NCI-H82 (cell line): ENCODE measurements at regions not wholly inside any gene's neighbourhood (a gene's known extent, or its start where the extent isn't known, plus 50 kb on each side); places are given as distances from the start of the nearest gene placed in this dataset.

Experiments used
- DNase-seq: peaks from one replicate; lab custom pipeline; 2025; lab: John Stamatoyannopoulos, UW

GRCh38 chr11:98836156-98836555 is 184.6 kb upstream of the CNTN5 start:
- DNase-seq = no peak

GRCh38 chr11:98842187-98842586 is 178.6 kb upstream of the CNTN5 start:
- DNase-seq = no peak

- no peak for DNase-seq
Observed at GRCh38 chr11:98862169-98862568, 158.6 kb upstream of the CNTN5 start.

GRCh38 chr11:98871690-98872089 is 149.1 kb upstream of the CNTN5 start:
- no peak for DNase-seq

- no peak for DNase-seq
Observed at GRCh38 chr11:98874050-98874449, 146.7 kb upstream of the CNTN5 start.

GRCh38 chr11:98895936-98896335 is 124.8 kb upstream of the CNTN5 start:
- no peak for DNase-seq

GRCh38 chr11:98940913-98941312 is 79.8 kb upstream of the CNTN5 start:
- peak; percentile 89 for DNase-seq

GRCh38 chr11:98944461-98944860 is 76.3 kb upstream of the CNTN5 start:
- DNase-seq = no peak

GRCh38 chr11:98952107-98952506 is 68.6 kb upstream of the CNTN5 start:
- no peak for DNase-seq

GRCh38 chr11:98955551-98955950 is 65.2 kb upstream of the CNTN5 start:
- DNase-seq = no peak

GRCh38 chr11:98964146-98964545 is 56.6 kb upstream of the CNTN5 start:
- no peak for DNase-seq

- DNase-seq = no peak
Observed at GRCh38 chr11:98965358-98965757, 55.4 kb upstream of the CNTN5 start.

- DNase-seq = no peak
Observed at GRCh38 chr11:98965775-98966174, 55.0 kb upstream of the CNTN5 start.

GRCh38 chr11:98967005-98967404 is 53.7 kb upstream of the CNTN5 start:
- DNase-seq = no peak
